Skeletal muscle tissue (tissue), 3 donors: ENCODE measurements at regions not wholly inside any gene's neighbourhood (a gene's known extent, or its start where the extent isn't known, plus 50 kb on each side); places are given as distances from the start of the nearest gene placed in this dataset.

Source experiments
- H3K27ac ChIP-seq: one replicate; pipeline ENCODE4 v1.7.0; 2013; ENCODE audit warnings: mild to moderate bottlenecking, low read depth, low read length, inconsistent platforms
- H3K27me3 ChIP-seq, 3 donors: one replicate each; pipeline ENCODE4 v1.7.0; 2013; ENCODE audit warnings: low read length in 3 of 3; ENCODE audit not compliant: control insufficient read depth in 3 of 3, insufficient read depth in 3 of 3
- H3K36me3 ChIP-seq, 3 donors: one replicate each; pipeline ENCODE4 v1.7.0; 2013; ENCODE audit warnings: low read length in 3 of 3; ENCODE audit not compliant: control insufficient read depth in 3 of 3, insufficient read depth in 3 of 3
- H3K4me1 ChIP-seq, 3 donors: one replicate each; pipeline ENCODE4 v1.7.0; 2013; ENCODE audit warnings: low read length in 3 of 3, mild to moderate bottlenecking in 3 of 3; ENCODE audit not compliant: control insufficient read depth in 3 of 3, insufficient read depth in 3 of 3
- H3K4me3 ChIP-seq, 3 donors: one replicate each; pipeline ENCODE4 v1.7.0; 2013; ENCODE audit warnings: low read length in 3 of 3
- H3K9ac ChIP-seq, 3 donors: one replicate each; pipeline ENCODE4 v1.7.0; 2013; ENCODE audit warnings: low read length in 3 of 3, mild to moderate bottlenecking in 3 of 3, moderate library complexity in 2 of 3, low read depth in 1 of 3
- H3K9me3 ChIP-seq, 3 donors: one replicate each; pipeline ENCODE4 v1.7.0; 2013; ENCODE audit warnings: low read length in 3 of 3; ENCODE audit not compliant: control insufficient read depth in 3 of 3
- donor health status: Osteomylitis.

GRCh38 chr1:221644663-221645258, 97.1 kb downstream of the DUSP10 start:
- Histone ChIP-seq H3K4me3 (no peak overlapping the region), H3K4me1 (no peaks in the 10 kb centered on the region), H3K9me3 (no peaks in the 10 kb centered on the region), H3K27ac (no peak overlapping the region), H3K27me3 (no peaks in the 10 kb centered on the region), H3K9ac (no peak overlapping the region), H3K36me3 (no peaks in the 10 kb centered on the region)

- no peak overlapping the region for H3K27ac ChIP-seq
- H3K27me3 ChIP-seq: no peaks in the 10 kb centered on the region
- H3K4me3 ChIP-seq: no peak overlapping the region
- H3K4me1 ChIP-seq: no peaks in the 10 kb centered on the region
- no peak overlapping the region for H3K9ac ChIP-seq
- no peaks in the 10 kb centered on the region for H3K9me3 ChIP-seq
- no peaks in the 10 kb centered on the region for H3K36me3 ChIP-seq
These were observed 93.7 kb downstream of the DUSP10 start for GRCh38 chr1:221648201-221648600.
